ENCODE measurements at regions not wholly inside any gene's neighbourhood (a gene's known extent, or its start where the extent isn't known, plus 50 kb on each side); places are given as distances from the start of the nearest gene placed in this dataset.

DNA sequence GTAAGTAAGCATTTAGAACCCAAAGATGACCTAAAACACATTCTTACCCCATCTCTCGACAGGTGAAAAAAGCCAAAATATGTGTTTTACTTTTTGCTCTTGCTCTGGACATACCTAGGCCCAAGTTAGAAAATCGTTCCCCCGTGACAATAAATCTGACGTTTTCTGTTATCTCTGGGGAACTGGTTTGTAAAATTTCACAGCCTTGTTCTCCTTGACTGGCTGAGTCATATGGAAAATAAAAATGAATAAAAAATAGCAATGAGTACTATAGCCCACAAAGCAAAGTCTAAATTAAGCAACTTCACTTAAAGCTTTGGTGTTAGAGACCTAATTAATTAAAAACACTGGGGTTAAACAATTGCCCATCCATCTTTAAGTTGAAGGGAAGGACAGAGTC is 286.9 kb upstream of the CLINT1 start:
- no peak for DNase-seq

DNA sequence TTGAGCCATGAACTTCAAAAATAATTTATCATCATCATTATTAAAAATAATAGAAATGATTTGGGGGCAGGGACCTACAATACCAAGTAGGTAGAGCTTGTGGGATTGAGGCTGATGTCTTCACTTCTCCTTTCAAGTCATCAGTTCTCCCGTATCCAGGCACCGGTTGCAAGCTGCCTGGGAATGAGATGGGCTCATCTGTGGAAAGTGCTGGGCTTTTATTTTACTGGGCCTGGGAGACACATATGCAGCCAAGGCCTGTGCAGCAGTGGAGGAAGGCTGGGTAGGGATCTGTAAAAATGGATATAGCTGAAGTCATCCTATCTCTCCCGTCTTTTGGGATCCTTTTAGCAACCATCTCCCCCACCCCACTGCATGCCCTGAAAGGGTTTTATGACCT is 284.1 kb upstream of the CLINT1 start:
- no peak for DNase-seq

DNA sequence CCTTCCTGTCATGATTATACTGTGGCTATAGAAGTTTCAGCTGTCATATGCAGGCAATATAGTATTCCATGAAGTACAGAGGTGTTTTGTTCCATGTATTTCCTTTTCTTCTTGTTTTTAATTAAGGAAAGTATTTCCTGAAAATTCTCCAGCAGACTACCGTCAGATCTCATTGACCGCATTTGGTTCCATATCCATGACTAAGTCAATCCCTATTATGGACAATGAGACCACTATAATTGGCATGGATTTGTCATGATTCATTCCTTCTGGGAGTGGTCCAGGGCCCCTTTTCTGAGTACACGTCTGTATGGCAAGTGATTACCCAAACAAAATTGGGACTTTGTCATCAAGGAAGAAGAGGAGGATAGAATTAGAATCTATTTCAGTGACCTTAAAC is 283.2 kb upstream of the CLINT1 start:
- DNase-seq: no peak

DNA sequence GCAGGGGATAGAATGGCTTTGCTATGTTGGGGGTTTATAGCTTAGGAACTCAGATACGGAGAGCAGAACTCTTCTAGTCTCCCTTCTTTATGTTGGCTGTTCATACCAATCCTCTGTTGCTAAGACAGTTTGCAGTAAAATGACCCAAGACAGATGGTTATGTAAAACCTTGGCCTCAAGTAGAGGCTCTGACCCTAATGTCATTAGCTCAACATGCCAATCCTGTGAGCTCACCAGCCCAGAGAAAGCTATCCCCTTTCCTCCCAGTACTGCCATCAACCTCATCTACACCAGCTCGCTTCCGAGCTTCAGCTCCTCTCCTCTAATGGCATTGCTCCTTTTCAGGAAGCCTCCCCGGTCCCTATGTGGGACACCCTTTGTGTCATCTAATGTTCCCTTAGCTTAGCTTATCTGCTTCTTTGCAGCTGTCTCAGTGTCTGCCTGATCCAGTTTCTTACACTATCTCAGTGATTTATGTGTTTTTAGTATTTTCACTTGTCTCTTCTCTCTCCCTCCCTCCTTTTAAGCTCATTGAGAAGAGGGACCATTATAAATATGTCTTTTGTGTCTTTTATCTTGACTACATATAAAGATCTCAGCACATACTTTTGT is 281.3 kb upstream of the CLINT1 start:
- DNase-seq: no peak

DNA sequence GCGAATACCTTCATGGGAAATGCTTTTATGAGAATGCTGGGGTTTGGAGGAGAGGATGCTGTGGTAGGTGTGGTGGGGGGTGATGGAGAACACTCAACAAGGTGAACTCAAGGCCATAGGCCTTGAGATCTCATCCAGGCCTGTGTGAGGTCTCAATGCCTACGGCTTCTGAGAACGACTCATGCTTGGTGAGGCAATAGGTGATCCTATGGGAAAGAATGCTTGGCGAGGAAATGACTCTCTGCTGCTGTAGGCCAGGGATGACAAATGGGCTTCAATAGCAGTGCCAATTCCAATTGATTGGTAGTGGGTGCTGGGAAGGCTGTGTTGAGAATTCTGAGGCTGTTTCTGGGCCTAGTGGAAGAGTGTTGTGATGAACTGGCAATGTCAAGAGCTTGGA is 280.2 kb upstream of the CLINT1 start:
- DNase-seq: no peak

DNA sequence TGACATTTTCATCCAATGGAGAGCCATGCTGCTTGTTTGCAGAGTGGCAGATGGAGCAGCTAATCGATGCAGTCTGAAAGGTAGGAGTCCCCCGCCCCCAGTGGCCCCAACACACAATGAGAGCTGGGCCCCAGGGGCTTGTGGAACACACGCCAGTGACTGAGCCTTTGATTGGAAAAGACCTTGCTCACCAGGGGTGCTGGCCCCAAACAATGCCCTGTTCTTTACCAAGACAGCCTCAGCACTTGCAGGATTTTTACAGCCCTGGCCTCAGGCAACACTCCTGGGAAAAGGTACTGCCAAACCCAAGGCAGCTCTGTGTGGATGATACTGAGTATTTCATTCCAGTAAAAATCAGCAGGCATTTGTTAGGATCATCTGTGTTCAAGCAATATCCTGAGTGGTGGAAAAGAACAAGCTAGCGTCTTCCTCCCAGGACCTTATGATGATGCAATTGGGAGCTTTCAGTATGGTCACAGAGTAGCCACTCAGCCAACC is 276.8 kb upstream of the CLINT1 start:
- no peak for DNase-seq

DNA sequence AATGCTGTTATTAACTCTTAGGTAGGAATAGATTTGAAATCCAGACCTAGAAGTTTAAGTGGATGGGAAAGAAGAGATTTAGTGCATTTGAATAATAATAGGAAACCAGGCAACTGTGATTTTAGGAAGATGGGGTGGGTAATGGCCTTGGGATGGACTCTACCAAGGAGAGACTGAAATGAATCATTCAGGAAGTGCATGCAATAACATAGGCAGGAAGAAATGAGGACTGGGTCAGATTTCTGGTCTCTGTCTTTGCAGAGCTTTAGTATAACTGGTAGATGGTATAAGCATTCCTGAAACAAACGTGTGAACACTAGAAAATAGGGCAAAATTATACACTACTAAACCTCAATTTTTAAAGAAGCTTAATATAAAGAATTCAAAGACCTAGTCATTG is 274.4 kb upstream of the CLINT1 start:
- DNase-seq: no peak

DNA sequence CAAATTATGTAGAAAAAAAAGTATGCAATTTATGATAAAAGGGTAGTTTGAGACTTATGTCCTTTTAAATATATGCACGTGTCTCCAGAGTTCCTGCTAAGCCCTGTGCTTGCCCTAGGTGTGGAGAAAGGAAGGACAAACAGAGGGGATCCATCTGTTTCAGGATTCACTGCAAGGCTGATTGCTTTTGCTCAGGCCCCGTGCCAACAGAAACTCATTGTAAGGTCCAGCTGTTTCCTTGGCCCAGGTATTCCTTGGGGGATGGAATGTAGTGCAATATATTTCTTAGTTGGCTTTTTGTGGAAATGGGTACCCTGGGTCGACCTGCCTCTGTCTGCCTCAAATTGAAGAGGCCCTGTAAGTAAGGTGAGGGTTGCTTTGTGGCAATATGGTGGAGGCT is 268.6 kb upstream of the CLINT1 start:
- no peak for DNase-seq

DNA sequence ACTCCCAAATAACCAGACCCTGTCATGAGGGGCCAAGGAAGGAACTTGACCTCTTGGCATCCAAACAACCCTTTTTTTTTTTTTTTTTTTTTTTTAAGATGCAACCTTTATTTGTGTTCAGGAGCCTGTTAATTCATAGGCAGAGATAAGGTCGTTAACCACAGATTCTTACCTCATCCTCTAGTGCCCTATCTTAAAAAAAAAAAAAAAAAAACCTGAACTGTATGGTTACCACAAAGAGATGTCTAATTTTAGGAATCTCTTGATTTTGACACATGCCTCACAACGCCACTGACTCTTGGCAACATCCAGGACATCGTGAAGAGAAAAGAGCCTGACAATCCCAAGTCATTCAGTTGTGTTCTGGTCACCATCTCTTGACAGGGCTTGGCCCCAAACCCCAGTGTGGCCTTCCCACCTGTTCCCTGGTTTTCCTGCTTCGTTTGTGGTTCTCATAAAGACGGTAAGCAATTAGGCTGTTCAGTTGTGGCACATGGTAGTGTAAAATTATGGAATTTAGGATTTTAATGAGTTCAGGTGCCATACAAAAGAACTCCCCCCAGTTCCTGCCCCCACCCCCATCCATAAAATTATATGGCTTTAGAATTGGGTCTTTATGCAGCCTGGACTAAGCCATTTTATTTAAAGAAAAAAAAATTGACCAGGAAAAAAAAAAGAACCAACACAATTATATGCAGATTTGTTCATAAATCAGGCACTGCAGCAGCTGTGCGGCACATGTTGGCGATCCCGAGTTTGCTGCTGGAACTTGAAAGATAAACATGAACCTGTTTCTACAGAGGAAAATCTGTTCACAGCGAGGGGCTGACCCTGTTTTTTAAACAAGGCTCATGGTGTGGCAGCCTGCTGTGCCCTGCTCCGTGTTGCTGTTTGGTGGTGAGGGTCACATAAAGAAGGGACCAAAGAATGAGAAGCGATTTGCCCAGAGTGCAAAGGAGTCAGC is 267.8 kb upstream of the CLINT1 start:
- no peak for DNase-seq

DNA sequence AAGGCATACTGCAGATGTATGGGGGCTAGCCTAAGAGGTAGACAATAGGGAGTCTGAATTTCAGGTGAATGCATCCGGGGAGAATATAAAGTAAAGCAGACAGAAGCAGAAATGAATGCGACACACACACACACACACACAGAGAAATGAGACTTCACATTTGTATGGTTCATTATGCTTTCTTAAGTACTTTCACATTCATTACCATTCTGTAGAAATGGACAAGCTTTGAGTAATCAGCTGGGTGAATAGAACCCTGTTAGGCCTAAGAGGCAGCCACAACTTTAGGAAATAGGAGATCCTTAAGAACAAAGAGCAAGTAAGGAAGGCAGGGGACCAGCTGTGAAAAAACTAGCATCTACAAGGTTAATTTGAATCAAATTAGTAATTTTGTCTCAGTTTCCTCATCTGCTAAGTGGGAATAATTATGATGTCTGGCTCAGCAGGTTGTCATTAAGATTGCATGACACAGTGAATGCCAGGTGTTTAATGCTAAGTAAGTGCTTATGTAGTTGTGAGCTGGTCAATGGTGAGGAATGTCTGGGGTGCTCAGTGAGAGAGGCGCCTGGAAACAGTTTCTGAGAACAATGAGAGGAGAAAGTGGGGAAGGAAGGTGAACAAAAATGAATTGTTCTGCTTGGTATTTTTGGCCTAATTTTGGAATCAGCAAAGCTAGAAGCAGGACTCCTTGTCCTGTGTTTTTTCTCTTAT is 265.8 kb upstream of the CLINT1 start:
- DNase-seq: no peak

DNA sequence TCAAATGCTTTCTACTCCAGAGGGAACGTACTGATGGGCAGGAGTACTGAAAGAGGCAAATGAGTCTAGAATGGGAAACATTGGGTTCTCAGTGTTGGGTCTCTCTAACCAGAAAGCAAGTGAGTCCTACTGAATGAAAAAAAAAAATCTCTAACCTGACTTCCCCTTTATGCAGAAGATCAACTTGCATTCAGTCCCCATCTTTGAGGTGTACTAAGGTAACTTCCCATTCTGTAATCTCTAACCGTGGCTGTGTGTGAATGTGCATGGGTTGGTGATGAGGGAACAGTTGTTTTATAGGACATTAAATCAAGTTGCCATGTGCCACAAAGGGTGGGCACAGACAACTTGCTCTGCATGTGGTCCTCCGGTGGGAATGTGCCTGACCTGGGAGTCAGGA is 264.6 kb upstream of the CLINT1 start:
- DNase-seq: no peak

DNA sequence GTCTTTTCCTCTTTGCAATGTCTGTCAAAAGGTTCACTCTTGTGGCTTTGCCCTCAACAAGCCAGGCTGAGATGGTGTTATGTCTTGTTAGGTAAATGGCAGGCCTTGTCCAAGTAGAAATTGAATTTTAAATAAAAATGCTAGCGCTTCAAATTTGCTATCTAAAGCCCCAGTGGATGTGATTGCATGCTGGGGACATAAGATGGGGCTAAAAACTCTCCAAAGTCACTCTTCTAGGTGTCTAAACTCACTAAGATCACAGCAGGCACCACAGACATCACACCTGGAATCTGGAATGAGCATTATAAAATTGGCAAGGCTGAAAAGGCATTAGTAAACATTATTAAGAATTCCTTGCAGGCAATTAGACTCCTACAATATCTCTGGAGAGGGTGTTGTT is 262.7 kb upstream of the CLINT1 start:
- no peak for DNase-seq

DNA sequence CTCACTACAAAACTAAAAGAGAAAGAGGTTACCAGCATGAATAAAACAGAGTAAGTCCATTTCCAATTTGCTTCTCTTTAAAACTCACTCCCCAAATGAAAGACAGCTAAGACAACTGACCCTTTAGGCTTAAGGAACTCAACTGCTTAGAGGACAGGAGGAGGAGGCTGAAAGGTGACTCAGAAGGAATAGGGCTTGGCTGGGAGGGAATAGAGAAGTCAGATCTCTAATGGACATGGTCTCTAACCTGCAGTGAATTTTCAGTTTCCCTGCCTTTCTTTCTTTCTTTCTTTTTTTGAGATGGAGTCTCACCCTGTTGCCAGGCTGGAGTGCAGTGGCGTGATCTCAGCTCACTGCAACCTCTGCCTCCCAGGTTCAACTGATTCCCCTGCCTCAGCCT is 261.8 kb upstream of the CLINT1 start:
- no peak for DNase-seq

DNA sequence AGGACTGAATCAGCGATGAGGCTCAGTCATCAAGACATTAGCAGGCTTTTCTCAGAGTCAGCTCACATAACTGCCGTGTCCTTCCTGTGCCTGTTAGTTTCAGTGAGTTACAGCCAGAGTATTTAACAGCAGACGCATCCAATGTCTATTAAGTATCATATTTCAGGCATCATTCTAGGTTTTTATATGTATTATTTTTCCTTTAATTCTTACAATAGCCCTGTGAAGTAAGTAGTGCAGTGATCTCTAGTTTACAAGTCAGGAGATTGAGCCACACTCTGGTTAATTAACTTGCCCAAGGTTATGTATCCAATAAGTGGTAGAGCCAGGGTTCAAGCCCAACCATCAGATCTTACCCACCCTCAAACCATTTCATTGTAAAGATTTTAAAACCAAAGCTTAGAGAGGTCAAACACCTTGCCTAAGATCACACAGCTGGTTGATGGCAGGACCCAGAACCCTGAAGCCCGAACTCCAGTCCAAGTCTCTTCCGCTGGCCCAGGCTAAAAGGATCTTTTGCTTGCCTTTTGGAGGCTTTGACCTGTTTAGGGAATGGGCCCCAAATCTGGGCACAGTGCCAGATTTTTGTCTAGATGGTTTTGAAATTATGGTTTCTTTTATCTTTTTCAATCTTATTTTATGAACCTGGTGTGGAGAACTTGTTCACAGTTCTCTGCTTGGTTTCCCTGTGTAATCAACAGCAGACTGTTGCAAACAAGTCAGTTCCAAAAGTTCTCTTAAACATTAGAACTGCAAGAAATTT is 261.2 kb upstream of the CLINT1 start:
- DNase-seq: no peak

DNA sequence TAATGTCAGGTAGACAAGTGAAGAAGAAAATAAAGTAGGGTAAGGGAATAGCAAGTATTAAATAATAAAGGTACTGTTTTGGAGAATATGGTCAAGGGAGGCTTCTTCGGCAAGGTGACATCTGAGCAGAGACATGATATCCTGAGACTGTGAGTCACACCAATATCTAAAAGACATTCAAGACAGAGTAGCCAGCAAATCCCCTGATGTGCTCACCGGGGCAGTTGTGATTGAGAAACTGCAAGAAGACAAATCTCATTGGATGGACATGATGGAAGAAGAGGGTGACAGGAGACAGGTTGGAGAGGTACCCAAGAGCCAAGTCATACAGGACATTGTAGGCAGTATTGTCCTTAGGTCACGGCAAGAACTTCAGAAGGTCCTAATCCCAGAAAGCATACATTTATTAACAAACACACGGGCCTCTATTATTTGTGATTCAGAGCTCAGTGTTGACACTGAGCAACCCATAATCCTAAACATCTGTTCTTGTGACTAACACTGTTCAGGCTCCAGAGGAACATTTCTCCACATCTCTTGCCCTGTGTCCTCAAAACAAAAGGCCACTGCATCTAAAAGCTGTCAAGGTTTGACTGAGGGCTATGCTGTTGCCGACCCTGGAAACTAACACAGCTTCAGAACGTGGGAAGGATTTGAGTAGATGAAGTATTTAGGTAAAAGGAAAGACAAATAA is 258.7 kb upstream of the CLINT1 start:
- DNase-seq: no peak

DNA sequence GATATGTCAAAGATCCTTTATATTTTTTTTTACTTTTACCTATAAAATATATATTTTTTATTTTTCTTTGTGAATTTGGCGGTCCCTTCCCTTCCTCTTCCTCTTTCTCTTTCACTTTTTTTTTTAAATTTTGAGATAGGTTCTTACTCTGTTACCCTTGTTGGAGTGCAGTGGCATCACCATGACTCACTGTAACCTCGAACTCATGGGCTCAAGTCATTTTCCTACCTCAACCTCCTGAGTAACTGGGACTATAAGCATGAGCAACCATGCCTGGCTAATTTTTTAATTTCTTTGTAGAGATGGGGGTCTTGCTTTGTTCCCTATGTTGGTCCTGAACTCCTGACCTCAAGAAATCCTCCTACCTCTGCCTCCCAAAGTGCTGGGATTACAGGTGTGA is 258.0 kb upstream of the CLINT1 start:
- DNase-seq: no peak

DNA sequence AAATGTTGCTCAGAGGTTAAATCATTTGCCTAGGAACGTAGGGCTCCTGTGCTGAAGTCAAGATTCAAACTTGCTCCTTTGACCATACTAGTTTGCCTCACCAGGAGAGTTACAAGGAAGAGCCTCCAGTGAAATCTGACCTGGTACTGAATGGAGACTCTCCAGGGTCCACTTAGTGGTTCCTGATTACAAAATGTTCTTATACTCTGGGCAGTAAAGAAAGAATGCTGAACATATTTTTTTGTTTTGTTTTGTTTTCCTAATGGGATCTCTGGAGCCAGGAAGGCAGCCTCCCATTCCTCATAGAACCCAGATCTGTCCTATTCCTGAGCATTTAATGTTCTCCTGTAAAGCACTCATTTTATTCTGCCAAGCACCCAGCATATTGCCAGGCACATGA is 256.5 kb upstream of the CLINT1 start:
- no peak for DNase-seq

DNA sequence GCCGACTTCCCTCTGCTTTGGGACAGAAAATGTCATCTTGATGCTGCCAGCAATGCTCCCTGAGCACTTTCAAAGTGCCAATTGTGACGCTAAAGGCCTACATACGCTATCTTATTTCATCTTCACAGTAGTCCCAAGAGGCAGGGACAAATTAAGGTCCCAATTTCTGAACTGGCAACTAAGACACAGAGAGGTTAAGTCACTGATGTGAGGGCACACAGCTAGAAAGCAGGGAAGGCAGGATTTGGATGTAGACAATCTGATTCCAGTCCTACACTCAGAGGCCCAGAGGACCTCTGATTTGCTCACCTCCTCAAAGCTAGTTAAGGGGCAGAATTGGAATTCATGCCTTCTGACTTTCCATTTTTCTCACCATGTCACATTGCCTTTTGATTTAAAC is 249.2 kb upstream of the CLINT1 start:
- no peak for DNase-seq

DNA sequence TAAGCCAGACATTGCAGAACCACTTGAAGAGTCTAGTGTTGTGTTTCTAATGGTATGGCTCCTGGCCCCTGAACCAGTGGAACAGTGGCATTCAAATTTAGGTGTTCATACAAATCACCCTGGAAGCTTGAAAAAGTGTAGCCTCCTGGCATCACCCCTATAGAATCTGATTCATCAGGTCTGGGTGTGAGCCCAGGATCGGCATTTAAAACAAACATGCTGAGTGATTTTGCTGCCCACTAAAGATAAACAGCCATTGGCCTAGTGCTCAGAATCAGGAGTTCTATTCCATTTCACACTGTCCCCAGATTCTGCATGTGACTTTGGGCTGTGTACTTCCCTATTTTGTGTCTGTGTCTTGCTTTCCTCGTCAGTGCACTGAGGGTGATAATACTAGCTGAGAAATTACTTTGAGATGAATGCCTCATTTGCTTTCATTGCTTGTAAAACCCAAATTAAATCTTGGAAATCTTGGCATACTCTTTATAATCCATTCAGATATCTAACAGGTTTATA is 241.5 kb upstream of the CLINT1 start:
- DNase-seq: no peak

DNA sequence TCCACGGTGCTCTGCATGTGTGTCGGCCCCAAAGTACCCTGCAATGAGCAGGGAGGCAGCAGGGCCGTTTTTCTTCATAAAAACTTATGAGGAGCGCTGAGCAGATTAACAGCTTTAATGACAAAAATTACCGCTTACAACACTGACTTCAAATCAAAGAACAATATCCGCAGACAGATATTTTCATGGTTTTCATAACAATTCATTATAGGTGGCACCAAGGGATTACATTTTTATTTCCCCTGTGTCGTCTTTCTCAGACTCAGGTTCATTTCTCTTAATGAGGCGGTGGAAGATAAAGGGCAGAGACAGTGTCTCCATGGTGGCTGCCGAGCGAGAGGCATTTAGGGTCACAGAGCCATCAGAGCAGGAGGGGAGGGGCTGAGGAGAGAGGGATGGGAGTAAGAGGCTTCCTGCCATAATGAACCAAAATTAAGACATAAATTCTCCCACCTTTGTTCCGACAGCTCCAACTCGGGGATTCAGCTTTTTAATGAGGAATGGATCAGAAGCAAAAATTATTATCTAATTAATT is 240.7 kb upstream of the CLINT1 start:
- DNase-seq: no peak

DNA sequence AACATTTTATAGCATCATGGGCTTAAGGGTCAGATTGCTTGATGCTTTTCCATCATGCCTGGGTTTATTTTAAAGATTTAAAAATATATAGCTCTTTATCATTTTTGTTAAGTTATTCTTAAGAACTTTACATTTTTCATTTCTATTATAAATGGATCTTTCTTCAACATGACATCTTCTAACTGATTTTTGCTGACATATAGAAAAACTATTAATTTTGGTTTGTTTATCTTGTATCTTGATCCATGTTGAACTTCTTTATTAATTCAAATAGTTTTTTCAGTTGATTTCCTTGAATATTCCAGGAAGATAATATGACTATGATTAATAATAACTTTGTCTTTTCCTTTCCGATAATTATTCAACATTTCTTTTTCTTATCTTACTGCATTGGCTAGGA is 237.9 kb upstream of the CLINT1 start:
- no peak for DNase-seq

DNA sequence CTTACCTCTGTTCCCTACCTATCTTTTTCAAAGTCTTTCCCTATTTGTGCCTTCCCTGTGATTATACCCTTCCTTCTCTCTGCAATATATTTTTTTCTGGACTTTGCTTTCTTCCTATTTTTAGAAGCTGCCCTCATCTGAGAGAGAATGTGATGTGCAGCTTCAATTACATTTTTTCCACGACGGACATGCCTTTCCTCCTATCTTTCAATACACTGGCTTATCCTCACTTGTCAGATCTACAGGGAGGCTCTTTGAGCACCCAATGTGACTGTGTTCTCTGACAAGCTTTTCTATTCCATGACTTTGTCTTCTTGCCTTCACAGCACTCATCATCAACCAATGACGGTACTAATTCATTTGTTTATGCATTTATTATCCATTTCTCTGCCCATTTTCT is 227.9 kb upstream of the CLINT1 start:
- no peak for DNase-seq

Measured in activated CD8-positive, alpha-beta memory T cell treated with anti-CD3 and anti-CD28 coated beads, Interleukin-2, amount 50 U/mL, for 4 hours (primary cell).